Cardiac muscle cell (in vitro differentiated cells and primary cell): ENCODE measurements at regions not wholly inside any gene's neighbourhood (a gene's known extent, or its start where the extent isn't known, plus 50 kb on each side); places are given as distances from the start of the nearest gene placed in this dataset.
"Not testable (repeated sequence)": the region's sequence is repeated elsewhere in the genome, so short reads cannot be mapped to it uniquely, and the experiment has no call there.

Source experiments
- DNase-seq, 2 donors: peaks; one replicate each; pipeline versions ENCODE4 v3.0.0 to v3.0.0-alpha.2; 2010 to 2017; ENCODE audit warnings: low read depth in 1 of 2, low spot score in 1 of 2
- H3K27ac ChIP-seq: fragments of 200-600 bp; sonication (generic); 2 replicates; pipeline ENCODE4 v1.5.1; 2016
- H3K27me3 ChIP-seq: fragments of 200-600 bp; sonication (generic); 2 replicates; pipeline ENCODE4 v1.6.0; 2016; ENCODE audit warnings: control low read depth
- H3K36me3 ChIP-seq: fragments of 200-600 bp; sonication (generic); 2 replicates; pipeline ENCODE4 v1.5.1; 2016; ENCODE audit warnings: control low read depth
- H3K4me1 ChIP-seq: fragments of 200-600 bp; sonication (generic); 2 replicates; pipeline ENCODE4 v1.8.1; 2017; ENCODE audit warnings: low read depth, mild to moderate bottlenecking, mixed run types
- H3K4me3 ChIP-seq: fragments of 200-600 bp; sonication (generic); 2 replicates; pipeline ENCODE4 v1.5.1; 2016; ENCODE audit warnings: mild to moderate bottlenecking
- H3K9me3 ChIP-seq: fragments of 200-600 bp; sonication (generic); 2 replicates; pipeline ENCODE4 v1.5.1; 2017; ENCODE audit warnings: low read depth, mild to moderate bottlenecking, control low read depth
- CTCF ChIP-seq: IDR thresholded peaks from 2 replicates; pipeline ENCODE4 v1.5.1; 2012; ENCODE audit warnings: low read depth, mild to moderate bottlenecking, low read length

GRCh38 chr5:70585996-70586395, 170.8 kb downstream of the GTF2H2C_2 start:
- DNase-seq, H3K9me3 ChIP-seq, H3K27me3 ChIP-seq, H3K27ac ChIP-seq, H3K4me1 ChIP-seq, H3K36me3 ChIP-seq, H3K4me3 ChIP-seq: not testable (repeated sequence)
- TF ChIP-seq CTCF, result peak; percentile 5
